HG03060 (cell line): ENCODE measurements at regions not wholly inside any gene's neighbourhood (a gene's known extent, or its start where the extent isn't known, plus 50 kb on each side); places are given as distances from the start of the nearest gene placed in this dataset.

Source experiments
- ATAC-seq: cut with Tn5 transposase; IDR thresholded peaks from one replicate; pipeline ENCODE4 v1.9.1; 2021; ENCODE audit warnings: low read depth, moderate number of reproducible peaks; ENCODE audit not compliant: unreplicated experiment

DNA sequence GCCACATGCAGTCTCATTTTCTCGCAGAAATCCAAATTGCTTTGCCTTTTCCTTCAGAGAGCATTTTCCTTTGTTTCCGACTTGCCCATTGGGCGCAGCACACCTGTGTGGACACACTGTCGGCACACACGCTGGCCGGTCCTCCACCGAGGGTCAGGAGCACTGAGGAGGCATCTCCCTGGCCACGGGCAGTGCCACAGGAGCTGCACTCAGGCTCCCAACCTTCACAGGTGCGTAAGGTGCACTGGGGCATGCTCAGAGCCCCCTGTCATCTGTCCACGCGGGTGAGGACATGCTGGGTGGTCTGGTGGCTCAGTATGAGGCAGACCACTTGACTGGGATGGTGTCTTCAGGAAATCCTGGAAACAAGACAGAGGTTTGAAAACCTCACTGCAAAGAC lies 779.1 kb downstream of the BRD1 start:
- no peak for ATAC-seq

DNA sequence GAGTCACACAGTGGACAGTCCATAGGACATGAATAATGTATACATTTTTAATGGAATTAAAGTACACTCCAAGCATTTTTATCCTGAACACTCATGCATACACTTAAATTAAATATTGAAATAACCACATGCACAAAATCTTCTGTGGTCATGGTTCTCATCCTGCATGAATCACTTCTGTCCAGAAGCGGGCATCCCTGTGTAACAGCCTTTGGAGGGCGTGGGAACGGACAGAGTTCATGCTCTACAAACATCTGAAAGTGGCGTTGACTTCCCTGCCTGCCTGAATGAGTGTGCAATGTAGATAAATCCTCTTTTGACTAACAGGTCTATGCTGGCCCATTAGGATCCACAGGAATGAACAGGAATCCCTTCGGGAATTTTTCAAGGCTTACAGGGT lies 780.2 kb downstream of the BRD1 start:
- no peak for ATAC-seq

DNA sequence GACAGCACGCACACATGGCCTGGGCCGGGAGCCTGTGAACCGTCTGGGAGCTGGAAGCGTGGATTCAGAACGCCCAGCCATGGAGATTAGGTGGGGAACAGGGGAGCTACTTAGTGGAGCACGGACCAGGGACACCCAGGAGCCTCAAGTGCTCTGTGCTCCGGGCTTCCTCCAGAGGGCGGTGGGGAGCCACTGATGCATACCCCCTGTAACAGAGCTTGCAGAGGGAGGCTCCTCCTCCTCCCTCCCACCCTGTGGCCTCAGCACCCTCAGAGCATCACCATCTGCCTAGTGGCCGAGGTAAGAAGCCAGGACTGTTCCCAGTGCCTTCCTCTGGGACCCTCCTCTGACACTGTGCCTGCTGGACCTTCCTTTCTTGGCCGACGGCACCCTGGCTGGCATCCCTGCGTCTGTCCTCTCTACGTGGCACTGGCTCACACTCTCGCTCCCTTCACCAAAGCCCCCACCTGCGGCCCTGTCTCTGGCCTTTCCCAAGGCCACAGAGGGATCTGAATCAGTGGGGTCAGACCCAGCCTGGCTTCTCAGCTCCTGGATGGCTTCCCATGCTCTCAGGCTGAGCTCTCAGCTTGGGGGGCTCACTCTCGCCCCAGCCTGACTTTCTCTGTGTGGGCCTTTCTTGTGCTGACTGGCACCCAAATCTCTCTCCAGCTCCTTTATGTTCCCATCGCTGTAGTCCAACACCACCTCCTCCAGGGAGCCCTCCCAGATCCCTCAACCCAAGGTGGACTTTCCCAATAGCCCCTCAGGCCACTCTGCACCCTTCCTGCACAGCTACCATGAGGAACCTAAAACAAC lies 780.9 kb downstream of the BRD1 start:
- no peak for ATAC-seq

DNA sequence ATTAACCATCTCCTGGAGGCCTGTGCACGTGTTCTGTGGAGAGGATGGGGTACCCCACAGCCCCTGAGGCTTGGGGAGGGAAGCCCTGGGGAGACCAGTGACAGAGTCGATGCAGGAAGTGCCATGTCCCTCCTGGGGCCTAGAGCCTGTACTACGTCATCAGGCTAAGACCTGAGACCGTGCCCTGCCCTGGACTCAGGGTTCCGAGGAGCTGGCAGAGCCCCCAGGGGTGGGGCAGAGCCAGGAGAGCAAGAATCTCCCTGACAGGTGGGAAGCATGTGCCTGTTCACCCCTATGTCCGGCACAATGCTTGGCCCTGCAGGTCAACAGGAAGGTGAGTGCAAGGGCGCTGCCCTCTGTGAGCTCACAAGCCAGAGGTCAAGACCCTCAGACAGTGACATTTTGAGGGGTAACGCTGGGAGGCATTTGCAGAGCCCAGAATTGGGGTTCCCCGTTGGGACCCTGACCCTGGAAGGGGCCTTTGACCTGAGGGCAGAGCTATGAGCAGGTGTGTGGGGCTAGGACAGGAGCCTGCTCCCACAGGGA lies 781.6 kb downstream of the BRD1 start:
- no peak for ATAC-seq

DNA sequence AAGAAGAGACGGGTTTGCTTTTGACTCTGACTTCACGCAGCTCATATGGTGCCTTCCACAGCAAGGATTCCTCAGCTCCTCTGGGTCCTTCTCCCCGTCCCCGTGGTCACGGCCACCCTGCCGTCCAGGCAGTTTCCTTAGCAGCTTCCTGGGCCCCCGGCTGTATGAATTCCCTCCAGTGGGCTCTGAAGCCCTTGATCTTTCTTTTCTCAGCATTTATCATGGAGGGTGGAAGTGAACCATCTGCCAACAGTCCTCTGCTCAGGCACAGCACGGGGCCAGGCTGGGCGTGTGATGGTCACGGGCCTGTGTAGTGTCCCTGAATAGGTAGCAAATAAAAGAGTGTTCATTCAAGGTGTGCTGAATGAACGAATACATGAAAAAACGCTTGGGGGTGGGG lies 782.4 kb downstream of the BRD1 start:
- no peak for ATAC-seq

DNA sequence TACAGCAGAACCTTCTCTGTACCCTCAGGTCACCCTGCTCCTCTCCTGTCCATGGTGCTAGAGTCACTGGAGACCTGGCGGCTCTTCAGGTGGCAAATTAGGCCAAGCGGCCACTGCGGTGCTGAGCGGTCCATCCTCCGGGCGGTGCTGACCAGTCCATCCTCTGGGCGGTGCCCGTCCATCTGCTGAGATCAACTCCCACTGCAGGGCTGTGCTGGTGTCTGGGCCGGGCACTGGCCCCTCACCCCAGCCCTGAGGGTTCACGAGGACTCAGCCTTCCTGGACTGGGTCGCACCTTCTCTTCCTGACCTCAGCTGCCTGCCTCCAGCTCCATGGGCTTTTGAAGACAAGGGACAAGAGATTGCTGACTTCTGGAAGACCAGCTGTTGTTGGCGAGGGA lies 782.9 kb downstream of the BRD1 start:
- ATAC-seq = no peak

DNA sequence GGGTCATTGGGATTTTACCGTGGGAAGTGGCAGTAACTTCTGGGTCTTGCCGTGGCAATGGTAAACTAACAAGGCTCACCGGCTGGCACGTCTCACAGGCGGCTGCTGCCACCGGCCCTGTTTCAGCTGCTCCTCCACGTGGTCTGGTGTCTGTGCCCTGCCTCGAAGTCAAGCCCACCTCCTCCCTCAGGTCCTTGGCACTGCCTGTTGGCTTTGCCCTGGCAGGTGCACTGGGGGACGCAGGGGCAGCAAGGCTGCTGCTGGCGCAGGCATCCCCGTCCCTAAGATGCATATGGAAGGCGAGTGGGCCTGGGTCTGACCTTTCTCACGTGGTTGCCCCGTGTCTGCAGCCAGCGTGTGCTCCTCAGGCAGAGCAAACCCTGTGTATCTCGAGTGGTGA lies 783.6 kb downstream of the BRD1 start:
- ATAC-seq = no peak

DNA sequence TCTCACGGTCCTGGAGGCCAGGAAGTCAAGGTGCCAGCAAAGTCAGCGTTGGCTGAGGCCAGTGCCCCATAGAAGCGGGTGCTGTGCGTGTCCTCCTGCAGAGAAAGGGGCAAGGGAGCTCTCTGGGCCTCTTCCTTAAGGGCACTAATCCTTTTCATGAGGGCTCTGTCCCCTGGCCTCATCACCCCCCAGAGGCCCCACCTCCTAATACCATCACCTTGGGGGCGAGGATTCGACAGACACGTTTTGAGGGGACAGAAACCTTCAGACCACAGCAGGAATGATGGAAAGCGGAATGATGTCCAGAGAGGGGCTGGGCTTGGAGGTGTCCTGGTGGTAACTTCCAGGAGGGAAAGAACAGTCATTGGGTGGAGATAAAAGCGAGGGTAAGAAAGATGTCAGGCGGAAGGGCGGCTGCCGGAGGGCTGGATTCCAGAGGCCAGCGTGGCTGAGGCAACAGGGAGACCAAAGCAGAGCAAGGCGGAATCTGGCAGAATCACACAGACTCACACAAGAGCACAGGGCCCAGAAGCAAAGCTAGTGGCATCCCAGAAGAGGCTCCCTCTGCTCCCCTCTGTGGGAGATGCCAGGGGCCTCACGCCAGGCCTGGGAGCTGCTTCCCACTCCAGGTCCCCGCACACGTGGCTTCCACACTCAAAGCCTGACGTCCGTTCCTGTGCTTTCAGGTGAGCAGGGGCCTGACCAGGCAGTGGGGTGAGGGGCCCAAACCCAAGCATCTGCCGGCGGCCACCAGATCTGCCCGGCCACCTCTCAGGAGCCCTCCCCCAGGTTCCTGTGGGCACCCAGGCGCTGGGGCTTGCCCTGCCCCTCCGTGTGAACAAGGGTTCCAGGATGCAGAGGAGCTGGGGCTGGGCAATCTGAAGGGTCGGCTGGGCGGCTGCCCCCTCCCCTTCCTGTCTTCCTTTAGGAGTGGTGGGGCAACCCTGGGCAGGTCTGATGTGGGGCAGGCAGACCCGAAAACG lies 784.5 kb downstream of the BRD1 start:
- no peak for ATAC-seq

DNA sequence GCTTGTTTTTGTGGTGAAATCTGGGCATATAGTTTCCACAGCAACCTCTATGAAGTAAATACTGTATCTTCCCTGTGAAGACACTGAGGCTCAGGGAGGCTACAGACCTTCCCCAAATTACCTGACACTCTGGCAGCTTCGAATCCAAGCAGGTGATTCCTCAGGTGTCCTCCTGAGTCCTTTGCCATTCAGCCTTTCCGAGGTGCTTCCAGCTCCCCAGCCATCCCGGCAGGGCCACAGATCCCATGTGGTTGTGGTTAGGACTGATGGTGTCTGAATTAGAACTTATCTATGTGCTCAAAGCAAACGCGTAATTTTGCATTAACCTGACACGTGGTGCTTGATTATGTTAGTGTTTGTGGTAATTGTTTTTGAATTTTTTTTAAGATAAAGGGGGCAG lies 785.6 kb downstream of the BRD1 start:
- ATAC-seq = no peak

DNA sequence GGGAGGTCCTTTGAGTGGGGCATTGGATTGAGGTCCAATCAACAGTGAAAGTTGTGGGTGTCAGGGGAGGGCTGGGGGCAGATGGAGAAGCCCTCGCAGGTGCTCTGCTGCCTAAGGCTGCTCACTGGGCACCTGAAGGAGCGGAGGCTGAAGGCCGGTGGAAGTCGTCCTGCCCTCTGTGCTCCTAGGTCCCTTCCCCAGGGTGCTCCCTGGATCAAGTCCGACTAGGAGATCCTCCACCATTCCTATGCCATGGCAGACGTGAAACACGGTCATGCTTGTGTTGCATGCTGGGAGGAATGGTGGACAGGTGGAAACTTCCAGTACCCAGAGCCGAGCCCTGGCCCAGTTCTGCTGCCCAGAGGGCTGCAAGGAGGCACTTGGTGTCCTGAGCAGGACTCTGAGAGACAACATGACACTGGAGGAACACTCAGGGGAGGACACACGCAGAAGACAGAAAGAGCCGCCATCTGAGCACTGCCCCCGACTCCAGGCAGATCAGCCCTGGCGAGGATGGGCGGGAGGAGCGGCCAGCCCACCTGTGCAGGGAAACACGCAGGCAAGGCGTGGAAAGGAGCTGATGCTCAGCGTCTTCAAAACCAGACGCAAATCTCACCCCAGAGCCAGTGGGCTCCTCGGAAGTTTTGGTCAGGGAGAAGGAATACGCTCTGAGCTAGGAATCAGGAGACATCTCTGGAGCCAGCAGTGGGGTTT lies 786.8 kb downstream of the BRD1 start:
- no peak for ATAC-seq

DNA sequence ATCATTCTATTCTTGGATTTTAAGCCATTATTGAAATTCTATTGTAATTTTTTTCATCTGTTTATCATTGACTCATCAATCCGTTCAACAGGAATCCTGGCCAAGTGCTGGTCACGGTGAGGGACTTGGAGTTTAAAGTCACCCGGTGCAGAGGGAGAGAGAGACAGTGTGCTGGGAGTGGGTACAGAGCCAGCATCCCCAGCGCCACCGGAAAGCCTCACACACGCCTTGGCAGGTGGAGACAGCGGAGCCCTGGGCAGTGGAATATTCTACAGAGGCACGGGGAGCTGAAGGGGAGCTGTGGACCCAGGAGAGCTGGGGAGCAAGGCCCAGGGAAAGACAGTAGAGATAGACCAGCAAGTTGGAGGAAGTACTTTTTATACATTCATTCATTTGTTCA lies 787.6 kb downstream of the BRD1 start:
- no peak for ATAC-seq

DNA sequence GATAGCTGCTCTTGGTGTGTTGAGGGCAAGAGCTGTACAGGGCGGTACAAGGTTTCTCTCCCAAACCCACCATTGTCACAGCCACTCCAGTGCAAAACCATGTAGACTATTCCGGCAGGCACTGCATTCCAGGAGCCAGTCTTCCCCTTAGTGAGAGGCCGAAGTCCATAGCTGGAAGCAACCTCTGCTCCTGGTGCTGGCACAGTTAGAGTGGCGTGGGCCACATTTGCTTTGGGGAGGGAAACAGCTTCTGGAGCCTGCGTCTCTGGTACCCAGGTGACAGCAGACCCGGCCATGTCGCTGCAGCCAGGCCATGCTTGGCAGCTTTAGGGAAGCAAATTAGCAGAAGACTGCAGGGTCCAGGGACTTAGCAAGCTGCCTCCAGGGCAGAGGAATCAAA lies 788.0 kb downstream of the BRD1 start:
- no peak for ATAC-seq

DNA sequence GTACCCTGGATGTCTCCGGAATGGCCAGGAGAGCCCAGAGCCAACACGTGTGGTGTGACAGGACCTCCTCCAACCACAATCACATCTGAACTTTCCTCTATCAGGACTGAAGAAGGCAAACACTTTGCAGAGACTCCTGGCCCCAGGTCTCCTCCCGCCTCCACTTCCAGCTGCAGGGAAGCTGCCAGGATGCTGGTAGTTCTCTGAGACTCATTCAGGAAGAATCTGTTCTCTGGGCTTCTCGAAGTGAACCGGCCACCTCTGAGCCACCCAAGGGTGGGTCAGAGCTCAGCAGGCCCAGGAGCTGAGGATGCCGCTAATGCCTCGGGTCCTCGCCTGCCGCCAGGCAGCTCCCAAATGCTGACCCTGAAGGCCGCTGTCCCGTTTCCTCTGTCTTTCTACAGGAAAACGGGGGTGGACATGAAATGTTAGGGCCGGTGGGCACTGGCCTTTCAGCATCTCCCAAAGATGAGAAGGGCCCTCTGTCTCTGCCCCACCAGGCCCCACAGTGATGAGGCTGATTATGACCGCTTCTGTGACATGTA lies 789.9 kb downstream of the BRD1 start:
- no peak for ATAC-seq

DNA sequence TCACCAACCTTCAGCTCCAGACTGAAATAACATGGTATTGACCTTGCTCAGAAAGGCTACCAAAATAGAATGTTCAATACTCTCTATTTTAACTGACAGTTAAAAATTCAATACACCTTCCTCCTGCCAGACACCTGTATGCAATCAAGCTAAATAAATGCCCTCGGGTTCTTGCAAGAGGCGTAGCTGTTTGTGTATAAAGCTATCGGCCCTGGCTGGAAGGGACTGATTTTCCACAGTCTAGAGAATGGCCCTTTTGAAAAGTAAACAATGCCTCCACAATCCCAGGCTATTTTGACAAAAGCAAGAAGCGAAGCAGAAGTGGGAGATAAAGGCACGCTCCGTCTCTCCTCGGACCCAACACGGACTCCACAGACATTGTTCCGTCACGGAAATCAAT lies 791.2 kb downstream of the BRD1 start:
- no peak for ATAC-seq

DNA sequence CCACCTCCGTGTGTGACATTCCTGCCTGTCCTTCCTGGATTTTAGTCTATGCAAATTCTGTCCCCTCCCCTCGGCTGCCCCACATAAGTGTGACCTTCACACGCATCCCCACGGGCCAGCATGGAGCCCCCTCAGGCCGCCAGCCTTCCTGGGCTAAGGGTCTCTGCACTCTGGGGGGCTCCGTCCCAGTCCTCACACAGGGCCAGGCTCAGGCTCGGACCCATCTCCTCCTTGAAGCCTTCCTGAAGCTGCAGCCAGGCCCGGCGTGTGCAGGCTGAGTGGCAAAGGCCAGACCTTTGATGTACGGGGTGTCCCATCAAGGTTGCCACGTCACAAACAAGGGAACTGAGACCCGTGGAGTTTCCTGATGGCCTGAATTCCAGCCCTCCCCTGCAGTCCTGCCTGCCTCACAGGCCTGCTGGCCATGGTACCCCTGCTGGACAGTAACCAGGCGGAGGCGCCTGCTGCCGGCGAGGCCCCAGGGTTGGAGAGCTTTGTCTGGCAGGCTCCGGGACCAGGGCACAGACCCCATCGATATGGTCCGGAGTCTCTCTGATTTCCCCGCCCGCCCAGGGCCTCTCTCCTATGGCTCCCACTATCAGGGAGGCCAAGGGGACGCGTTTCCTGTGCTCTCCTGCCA lies 791.7 kb downstream of the BRD1 start:
- ATAC-seq = no peak

DNA sequence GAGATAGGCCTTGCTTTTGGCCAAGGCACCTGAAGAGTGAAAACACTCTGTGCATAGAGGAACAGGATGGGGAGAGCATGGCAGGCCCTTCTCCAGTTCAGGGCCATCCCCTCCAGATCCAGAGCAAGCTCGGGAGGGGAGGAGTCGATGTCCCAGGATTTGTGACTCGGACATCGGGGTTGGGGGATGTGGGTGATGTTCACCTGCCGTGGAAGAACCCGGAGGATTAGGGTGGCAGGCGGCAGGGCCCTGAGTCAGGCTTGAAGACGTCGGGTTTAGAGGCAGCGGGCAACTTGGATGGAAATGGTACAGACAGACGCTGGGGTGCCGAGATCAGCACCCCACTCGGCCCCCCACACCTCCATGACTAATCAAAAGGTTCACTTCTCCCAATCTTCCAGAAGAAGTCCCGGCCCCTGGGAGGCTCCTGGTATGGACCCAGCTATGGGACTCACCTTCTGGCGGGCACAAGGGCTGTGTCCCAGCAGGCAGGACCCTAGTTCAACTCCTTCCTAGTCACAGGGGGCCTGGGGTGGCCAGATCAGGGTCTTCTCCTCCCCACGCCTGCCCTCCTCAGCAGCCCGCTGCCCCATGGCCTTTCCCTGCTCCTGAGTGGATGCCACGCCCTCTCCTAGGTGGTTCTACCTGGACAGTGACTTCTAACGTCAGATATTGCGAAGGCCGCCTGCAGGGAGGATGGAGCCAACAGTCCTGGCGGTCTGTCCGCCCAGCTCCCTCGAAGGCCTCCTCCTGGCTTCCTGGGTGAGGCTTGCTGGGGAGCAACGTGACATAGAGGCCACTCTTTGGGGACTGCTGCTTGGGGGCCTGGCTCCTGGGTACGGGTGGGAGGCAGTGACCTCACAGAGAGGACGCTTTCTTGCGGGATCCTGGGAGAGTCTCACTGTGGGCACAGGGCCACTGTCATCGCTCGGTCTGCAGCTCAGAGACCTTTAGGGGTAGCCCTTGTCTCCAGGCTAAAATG lies 792.5 kb downstream of the BRD1 start:
- ATAC-seq = no peak

DNA sequence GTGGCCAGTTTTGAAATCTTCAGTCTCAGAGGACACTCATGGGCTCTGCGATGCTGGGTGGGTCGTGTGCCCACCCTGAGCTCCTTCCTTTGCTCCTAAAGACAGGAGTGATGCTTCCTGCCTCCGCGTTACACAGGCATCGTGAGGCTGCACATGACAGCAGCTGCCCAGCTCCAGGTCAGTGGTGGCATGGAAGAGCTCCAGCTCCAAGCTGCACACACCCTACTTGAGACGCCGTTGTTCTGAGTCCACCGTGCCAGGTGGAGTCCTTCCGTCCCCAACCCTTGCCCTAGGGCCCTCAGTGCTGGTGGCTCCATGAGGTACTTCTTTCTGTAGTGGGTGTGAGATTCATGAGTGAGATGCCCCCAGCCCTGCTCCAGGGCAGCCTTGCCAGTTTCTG lies 794.1 kb downstream of the BRD1 start:
- no peak for ATAC-seq

DNA sequence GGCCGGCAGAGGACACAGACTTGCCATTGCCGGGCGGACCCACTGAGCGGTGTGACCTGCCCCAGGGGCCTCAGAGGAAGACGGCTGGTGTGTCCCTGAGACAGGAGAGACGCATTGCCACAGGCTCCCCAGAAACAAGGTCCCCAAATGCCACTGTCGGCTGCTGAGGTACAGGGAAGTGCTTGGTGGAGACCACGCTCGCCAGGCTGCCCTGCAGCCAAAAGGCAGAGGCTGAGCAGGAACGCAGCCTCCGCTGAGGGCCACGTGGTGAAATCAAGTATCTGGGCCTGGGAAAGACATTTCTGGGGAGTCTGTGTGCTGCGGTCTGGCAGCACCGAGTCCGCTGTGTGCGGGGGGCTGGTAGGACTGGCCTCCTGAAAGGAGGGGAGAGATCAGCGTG lies 794.9 kb downstream of the BRD1 start:
- no peak for ATAC-seq
